ENCODE measurements at regions not wholly inside any gene's neighbourhood (a gene's known extent, or its start where the extent isn't known, plus 50 kb on each side); places are given as distances from the start of the nearest gene placed in this dataset.

GRCh38 chr22:48503035-48503625 lies 1324.5 kb downstream of the BRD1 start (continued):
- no peak for TF ChIP-seq PATZ1 (CRISPR knock-in tag; IDR thresholded peaks at IDR 0.05; ENCODE audit: borderline replicate concordance)
- TF ChIP-seq ESRRG (CRISPR knock-in tag; IDR thresholded peaks at IDR 0.05), result no peak
- TF ChIP-seq BACH2 (CRISPR knock-in tag; IDR thresholded peaks at IDR 0.05; ENCODE audit: borderline replicate concordance), result no peak

GRCh38 chr22:48501231-48501750 lies 1326.4 kb downstream of the BRD1 start:
- ATAC-seq, result no peak

GRCh38 chr22:48500471-48501230 lies 1327.0 kb downstream of the BRD1 start:
- no peak for ATAC-seq
- no peak for TF ChIP-seq ZFP3 (CRISPR knock-in tag; IDR thresholded peaks at IDR 0.05)
- no peak for TF ChIP-seq ESRRG (CRISPR knock-in tag; IDR thresholded peaks at IDR 0.05)
- TF ChIP-seq GLIS3 (CRISPR knock-in tag; IDR thresholded peaks at IDR 0.05), result no peak
- no peak for TF ChIP-seq TSHZ2 (CRISPR knock-in tag; IDR thresholded peaks at IDR 0.05)
- no peak for TF ChIP-seq POU6F1 (CRISPR knock-in tag; IDR thresholded peaks at IDR 0.05; ENCODE audit: borderline replicate concordance, low read depth)
- no peak for TF ChIP-seq ZNF70 (CRISPR knock-in tag; IDR thresholded peaks at IDR 0.05)
- no peak for TF ChIP-seq SNAI2 (CRISPR knock-in tag; IDR thresholded peaks at IDR 0.05)
- TF ChIP-seq BACH2 (CRISPR knock-in tag; IDR thresholded peaks at IDR 0.05; ENCODE audit: borderline replicate concordance), result no peak
- TF ChIP-seq OSR1 (CRISPR knock-in tag; IDR thresholded peaks at IDR 0.05), result no peak
- no peak for TF ChIP-seq ZFP30 (CRISPR knock-in tag; IDR thresholded peaks at IDR 0.05)
- TF ChIP-seq PATZ1 (CRISPR knock-in tag; IDR thresholded peaks at IDR 0.05; ENCODE audit: borderline replicate concordance), result no peak
- no peak for TF ChIP-seq ISL1 (CRISPR knock-in tag; IDR thresholded peaks at IDR 0.05)
- no peak for TF ChIP-seq CSRNP3 (CRISPR knock-in tag; IDR thresholded peaks at IDR 0.05)
- no peak for TF ChIP-seq ZNF565 (CRISPR knock-in tag; conservative IDR thresholded peaks at IDR 0.05; ENCODE audit: low read depth)

More at GRCh38 chr22:48501231-48501750, 1326.4 kb downstream of the BRD1 start:
- no peak for TF ChIP-seq ESRRG (CRISPR knock-in tag; IDR thresholded peaks at IDR 0.05)
- no peak for TF ChIP-seq ISL1 (CRISPR knock-in tag; IDR thresholded peaks at IDR 0.05)
- TF ChIP-seq PPARA (CRISPR knock-in tag; IDR thresholded peaks at IDR 0.05; ENCODE audit: borderline replicate concordance), result no peak
- TF ChIP-seq SNAI2 (CRISPR knock-in tag; IDR thresholded peaks at IDR 0.05), result no peak
- TF ChIP-seq CSDC2 (CRISPR knock-in tag; IDR thresholded peaks at IDR 0.05), result no peak
- no peak for TF ChIP-seq GLIS3 (CRISPR knock-in tag; IDR thresholded peaks at IDR 0.05)
- TF ChIP-seq ZC3H10 (CRISPR knock-in tag; IDR thresholded peaks at IDR 0.05), result no peak
- TF ChIP-seq TOX (CRISPR knock-in tag; IDR thresholded peaks at IDR 0.05; ENCODE audit: borderline replicate concordance), result no peak
- TF ChIP-seq BACH2 (CRISPR knock-in tag; IDR thresholded peaks at IDR 0.05; ENCODE audit: borderline replicate concordance), result no peak
- TF ChIP-seq ZFP30 (CRISPR knock-in tag; IDR thresholded peaks at IDR 0.05), result no peak

All from SK-N-SH treated with all-trans-retinoic acid at 6 μM for 48 hours (cell line).